Activated CD4-positive, alpha-beta T cell treated with anti-CD3 and anti-CD28 coated beads, Interleukin-2, Interleukin-6, amounts not matched to agents 100 ng/mL and 50 ng/mL, durations not matched to agents 16 hours and 8 hours (primary cell): ENCODE measurements at regions not wholly inside any gene's neighbourhood (a gene's known extent, or its start where the extent isn't known, plus 50 kb on each side); places are given as distances from the start of the nearest gene placed in this dataset.

Experiments
- DNase-seq: peaks from one replicate; pipeline ENCODE4 v3.0.0-alpha.2; 2020

DNA sequence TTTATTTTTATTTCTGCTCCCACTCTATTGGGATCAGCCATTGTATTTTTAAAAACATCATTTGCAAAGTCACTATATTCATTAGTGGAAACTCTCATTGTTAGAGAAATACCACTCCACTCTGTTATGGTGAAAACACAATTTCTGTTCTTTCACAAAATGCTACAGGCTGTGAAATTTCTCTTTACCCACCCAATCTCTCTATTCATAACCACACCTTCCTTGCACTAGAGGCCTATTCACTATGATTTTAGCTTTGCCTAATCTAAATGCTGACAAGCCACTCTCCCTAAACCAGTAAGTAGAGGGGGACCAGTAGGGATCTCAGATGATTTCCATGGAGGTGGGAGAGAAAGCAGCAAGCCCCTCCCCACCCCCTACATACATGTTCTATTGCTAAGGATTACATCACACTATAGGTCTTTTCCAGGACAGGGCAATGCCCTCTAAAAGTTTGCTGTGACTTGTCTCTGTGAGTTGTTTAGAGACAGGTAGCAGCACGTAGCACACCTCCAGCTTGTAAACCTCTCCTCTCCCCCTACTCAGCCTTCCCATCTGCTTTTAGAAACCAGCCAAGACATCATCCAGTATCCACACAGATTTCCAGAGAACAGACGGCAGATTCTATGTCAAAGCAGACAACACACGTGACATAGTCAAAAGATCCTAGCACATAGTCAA is 58.3 kb upstream of the PPP1R3C start:
- DNase-seq: no peak

DNA sequence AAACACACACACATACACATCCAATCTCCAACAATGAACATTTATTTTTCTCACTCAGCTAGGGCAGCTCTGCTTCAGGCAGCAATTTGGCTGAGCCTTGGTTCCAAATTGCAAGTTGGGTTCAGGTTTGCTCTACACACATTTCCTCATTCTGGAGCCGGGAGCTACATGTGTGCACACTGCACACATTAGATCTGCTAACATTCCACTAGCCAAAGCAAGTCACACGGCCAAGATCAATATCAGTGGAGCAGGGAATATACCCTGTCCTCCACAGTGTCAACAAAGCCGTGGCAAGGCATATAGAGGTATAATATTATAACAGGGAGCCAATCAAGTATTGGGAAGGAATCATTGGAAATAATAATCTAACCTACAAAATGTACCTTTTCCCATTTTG is 57.5 kb upstream of the PPP1R3C start:
- no peak for DNase-seq

- DNase-seq: no peak
Observed at GRCh38 chr10:91689731-91690168, 56.9 kb upstream of the PPP1R3C start.

- DNase-seq: no peak
Observed at GRCh38 chr10:91684841-91685240, 52.0 kb upstream of the PPP1R3C start.

DNA sequence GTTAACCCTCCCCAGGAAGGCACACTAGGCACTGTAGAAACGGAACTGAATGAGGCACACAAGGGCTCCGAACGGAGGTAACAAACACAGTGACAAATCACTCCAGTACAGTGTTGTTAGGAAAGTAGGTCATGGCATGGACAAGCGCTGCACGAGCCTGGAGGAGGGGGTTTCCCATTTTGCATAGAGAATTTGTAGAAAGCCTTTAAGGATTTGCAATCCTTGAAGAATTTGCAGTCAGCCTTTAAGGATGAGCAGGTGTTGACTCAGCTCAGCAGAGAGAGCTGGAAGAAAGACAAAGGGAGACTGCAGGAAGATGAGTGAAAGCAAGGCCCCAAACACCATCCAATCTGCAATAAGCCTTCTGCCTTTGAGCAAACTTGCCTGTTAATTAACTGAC is 51.1 kb upstream of the PPP1R3C start:
- DNase-seq: no peak

GRCh38 chr10:91682912-91683311 is 50.0 kb upstream of the PPP1R3C start:
- DNase-seq: no peak
